NCI-H1092 (cell line): ENCODE measurements at regions not wholly inside any gene's neighbourhood (a gene's known extent, or its start where the extent isn't known, plus 50 kb on each side); places are given as distances from the start of the nearest gene placed in this dataset.
"Not testable (repeated sequence)": the region's sequence is repeated elsewhere in the genome, so short reads cannot be mapped to it uniquely, and the experiment has no call there.

Source experiments
- DNase-seq: peaks from one replicate; lab custom pipeline; 2025; lab: John Stamatoyannopoulos, UW

DNA sequence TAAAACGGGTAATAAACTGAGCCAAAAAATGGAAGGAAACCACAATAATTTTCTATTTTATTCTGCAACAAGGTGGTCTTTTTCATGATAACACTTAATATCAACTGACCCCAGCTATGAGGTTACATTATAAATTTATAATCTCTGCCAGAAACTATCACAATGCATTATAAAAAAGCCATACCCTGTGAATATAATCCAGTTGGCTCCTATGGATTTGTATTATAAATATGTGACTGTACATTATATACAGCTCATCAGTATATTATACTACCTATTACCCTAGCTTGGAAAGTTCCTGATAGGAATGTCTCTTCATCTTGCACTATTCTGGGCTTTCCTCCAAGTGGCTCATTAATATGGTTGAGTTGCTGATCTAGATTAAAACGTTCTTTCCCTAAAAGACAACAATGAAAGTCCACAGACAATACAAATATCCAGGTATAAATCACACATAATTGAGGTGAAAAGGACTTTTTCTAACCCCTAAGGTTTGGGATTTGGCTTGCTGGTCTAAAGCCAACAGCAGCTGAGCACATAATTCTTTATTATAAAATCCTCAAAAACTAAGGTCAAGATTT, 487.7 kb downstream of the TTLL7 start:
- peak; percentile 5 for DNase-seq

DNA sequence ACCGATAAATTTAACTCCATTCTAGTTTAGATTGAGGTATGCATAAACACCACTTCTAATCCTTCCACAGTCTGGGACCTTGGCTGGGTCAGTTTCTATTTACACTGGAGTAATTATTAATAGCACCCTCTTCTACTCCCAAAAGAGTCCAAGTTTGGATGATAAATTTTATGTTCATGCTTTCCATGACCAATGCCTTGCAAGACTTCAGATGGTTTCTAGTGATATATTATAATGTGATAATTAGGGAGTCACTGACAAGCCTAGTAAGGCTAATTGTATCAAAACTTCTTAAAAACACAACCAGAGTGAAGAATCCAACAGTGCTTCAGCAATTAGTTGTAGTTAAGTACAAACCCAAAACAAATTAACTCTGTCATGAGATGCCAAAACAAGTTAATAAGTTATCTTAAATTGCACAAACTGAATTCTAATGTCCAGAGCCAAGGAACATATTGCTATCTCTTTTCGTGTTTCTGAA, 489.6 kb downstream of the TTLL7 start:
- DNase-seq, result no peak

DNA sequence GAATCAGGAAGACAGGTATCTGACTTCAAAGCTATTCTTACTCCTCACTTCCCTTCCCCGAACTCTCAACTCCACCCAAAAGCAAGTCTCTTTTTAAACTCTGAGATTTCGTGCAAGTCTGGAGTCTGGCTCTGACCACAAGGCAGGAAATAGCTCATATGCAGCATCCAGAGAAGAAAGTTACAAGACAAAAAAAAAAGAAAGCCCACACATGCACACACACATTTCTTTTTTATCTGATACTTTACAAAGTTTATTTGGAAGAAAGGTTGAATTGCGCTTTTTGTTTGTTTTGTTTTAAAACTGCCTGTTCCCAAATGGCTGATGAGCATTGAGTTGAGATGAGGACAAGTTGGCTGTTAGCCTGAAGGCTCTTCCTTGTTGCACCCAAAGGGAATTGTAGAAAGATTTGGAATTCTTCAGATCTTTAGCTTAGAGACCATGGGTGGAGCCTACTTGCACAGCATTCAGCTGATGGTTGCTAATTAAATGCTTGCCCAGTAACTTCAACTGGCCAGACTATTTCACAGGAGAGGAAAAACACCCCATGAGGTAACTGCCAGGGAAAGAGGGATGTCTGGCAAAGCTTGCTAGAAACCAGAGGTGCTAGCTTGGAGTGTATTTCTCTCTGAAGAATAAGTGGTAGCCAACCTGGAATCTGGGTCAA, 490.3 kb downstream of the TTLL7 start:
- no peak for DNase-seq

DNA sequence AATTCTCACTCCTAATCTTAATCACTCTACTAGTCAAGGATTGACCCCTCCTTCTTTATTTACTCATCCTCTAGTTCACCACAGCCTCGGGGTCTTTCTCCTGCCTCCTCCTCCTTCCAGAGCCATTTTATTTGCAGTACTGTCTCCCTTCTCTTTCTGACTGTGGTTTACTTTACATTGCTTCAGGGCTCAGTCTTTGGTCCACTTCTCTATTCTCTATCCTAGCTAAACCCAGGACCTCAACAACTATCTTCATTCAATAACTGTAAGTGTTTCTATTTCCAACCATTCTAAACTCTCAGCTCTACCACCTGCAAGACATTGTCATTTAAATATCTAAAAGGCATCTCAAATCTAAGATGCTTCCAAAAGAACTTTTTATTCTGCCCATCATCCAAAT, 493.8 kb downstream of the TTLL7 start:
- DNase-seq, result no peak

DNA sequence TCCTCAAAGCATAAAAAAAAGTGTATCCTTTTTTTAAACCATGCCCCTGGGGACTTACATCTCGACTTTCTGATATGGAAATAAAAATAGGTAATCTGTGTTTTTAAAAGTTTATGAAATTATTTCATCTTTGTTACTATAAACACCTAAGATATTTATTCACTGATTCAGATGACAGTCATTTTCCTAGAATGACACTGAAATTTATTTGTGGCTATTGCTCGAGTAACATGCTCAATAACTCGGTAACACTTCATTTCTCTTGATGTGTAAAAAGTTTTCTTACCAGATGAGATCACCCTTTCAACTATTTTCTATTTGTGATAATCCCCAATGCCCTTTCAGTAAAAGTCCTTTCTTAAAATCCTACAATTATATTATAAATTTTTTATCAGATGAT, 495.8 kb downstream of the TTLL7 start:
- no peak for DNase-seq

DNA sequence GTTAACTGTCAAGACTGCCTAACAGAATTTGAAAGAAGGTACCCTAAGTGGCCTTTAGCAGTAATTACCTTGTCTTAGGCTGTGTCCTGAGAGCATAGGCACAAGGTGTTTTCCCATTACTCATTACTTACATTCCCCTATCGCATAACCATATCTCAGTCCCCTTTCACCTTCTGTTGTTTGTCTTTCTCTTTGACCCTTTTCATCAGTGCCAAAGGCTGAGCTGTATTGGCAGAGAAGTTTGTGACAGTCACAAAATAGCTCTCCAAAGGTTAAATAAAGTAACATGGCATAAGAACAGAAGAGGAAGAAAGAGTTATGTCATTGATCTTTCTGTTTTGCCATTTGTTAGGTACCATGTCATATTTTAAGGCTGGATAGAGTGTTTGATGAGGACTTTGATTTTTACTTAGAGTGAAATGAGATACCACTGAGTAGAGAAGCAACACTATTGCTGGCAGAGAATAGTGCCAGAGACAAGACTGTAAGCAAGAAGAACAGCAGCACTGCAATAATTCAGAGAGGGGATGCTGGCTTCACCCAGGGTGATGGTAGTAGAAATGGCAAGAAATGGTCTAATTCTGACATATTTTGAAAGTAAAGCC, 497.8 kb downstream of the TTLL7 start:
- DNase-seq, result no peak

DNA sequence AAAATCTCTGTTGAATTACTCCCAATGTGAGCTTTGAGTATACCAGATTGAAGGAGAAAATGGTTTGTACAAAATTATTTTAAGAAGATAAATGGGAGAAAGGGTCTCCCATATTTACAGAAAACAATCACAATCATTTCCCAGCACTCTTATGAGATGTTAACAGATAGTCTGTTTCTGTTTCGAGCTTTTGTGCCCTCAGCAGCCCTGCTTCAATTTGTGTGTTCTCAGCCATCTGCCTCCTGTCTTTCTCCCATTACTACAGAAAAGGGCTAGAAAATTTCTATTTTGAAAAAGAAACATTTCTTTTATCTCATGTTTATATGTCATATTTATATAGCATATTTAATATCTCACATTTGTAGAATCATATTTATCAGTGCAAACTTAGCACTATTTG, 498.4 kb downstream of the TTLL7 start:
- no peak for DNase-seq

DNA sequence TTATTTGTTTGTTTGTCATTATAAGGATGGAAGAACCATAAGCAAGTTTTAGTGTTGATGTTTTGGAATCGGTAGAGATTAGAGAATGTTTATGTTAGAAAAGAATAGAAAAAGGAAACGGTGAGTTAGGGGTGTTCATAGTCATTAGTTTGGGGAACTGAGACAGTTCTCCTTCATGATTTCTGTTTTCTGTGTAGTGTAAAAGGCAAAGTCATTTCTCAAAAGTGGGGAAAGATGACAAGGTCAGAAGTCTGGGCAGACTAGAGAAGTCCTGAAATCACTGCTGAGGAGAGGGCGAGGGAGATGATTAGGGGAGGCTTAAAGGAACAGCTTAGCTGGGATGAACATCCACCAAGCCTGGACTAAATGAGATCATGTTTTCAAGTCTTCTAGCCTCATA, 498.9 kb downstream of the TTLL7 start:
- DNase-seq, result no peak

DNA sequence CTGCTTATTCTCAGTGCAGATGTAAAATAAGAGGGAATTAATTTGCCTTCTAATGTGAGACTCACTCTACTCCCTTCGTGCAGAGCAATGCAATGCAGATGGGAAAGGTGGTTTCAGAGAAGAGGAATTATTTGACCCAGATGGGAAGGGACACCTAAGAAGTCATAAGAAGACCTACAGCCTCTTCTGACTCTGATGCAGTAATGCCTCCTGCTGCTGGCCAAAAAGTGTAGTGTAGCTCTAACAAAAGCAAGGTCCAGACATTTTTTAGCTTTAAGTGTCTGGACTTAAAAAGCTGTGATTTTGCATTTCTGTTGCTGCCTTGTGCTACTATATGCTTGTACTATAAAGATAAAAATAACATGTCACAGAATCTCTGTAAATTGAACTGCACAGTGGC, 501.4 kb downstream of the TTLL7 start:
- no peak for DNase-seq

DNA sequence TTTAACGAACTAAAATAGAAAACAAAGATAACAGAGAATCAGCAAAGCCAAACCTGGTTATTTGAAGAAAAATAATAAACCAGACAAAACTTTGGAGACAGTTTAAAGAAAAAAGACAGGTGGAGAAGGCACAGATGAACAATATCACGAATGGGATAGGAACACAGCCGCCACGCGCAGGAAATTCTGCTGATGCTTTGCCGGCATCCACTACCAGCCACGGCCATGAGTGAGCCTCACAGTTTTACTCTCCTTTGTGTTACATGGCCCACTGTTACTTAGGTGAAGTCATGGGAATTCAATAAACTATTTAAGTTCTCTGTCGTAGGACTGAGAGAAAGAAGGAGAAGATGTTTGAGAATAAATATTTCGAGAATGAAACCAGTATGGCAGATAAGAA, 503.4 kb downstream of the TTLL7 start:
- no peak for DNase-seq

DNA sequence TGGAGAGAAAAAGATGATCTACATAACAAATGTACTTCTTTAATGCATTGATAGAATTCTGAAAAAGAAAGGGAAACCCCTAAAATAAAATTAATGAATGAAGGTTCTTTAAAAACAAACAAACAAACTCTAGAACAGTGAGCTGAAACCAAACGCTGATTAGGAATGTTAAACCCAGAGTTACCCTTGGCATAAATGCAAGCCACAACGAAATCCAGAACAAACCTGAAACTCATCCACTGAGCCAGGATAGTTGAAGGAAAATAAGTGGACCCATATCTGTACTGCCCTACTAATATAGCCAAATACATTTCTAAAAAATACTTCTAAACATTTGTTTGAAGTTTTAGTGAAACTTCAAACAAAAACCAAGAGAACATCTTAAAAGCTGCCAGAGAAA, 505.3 kb downstream of the TTLL7 start:
- DNase-seq, result no peak

DNA sequence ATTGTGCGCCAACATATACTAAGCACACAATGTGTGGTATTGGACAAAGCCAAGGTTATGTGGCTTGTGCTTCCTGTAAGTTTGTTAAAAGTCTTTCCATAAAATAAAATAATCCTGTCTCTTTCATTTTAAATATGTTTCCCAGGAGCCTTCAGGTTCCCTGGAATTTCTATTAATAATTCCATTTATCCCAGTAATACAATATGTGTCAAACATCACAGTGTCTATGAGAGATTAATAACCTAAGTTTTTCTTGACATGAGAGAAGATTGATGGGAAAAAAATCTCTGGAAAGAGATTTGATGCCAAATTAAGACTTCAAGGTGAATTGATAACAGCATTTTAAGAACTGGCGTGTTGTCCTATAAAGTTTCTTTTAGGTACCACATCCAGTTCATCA, 507.0 kb downstream of the TTLL7 start:
- DNase-seq, result no peak

DNA sequence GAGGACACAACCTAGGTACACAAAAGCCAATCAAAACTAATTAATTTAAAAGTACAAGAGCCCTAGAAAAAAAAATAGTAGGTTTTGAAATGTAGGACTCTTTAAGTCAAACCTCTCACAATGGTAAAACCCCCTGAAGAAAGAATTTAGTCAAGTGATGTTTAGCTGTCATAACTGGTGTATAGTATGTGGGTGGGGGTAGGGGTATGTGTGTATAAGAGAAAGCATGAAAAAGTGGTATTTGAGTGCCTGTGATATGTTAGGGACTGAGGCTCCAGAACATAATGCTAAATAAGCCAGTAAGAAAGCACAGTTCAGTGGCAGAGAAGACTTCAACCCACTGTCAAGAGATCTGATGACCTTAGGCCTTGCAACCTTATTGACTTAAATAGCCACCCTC, 507.9 kb downstream of the TTLL7 start:
- DNase-seq, result no peak

DNA sequence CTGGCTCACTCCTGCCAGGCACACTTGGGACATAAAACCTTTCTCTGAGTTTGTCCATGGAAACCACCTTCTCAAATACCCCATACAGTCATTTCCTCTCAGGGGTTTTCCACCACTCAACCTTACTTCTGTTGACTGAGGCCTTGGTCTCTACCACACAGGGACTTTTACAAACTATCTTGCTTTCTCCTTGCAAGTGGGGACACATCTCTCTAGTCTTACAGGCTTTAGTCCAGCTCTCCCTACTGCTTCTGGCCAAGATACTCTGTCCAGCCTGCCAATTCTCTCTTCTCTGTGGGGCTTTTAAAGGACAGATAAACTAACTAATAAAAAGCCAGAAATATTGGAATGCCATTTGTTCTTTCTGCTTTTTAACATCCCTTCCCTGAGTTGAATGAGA, 510.8 kb downstream of the TTLL7 start:
- DNase-seq, result not testable (repeated sequence)

DNA sequence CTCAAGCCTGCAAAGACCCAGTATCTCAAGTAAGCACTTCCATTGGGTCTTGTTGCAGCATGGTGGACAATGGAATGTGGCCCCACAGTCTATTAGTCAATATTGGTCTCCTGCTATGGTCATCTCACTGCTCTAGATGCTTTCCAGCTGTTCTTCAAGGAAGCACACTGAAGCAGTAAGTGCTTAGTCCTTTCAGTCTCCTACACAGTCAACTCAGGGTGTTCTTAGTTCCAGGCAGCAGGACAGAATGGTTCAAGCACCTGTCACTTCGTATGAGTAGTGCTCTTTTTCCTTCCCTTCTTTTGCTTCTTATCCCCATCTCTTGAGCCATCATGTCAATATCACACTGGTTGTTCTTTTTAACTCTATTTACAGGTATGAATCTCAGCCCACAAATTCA, 511.5 kb downstream of the TTLL7 start:
- DNase-seq, result not testable (repeated sequence)

DNA sequence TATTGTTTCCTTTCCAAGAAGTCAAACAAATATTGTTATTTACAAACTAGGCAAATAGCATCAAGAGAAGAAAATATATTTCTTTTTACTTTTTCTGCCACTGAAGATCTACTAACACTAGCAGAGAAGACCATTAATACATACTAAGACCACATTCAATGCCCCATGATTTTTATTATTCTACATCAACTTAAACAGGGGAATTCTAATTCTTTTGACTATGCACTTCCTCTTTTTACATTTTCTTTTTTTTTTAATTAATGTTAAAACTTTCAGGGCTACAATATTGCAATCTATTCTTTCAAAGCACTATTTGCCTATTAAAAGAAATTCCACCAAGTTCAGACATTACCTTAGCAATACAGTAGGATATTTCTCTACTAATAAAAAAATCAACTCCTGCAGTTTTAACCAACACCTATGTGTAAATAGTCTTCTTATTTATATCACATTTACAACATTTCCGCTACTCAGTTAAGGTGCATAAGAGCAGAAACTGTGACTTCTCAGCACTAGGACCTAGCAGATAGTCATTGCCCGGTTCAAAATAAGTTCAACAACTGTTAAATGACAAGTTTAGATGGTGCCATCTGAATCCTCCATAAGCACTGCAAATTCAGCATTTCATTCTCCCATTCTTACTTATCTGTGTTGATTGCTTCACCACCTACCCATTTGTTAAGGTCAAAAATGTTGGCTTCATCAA, 513.5 kb downstream of the TTLL7 start:
- DNase-seq, result not testable (repeated sequence)

DNA sequence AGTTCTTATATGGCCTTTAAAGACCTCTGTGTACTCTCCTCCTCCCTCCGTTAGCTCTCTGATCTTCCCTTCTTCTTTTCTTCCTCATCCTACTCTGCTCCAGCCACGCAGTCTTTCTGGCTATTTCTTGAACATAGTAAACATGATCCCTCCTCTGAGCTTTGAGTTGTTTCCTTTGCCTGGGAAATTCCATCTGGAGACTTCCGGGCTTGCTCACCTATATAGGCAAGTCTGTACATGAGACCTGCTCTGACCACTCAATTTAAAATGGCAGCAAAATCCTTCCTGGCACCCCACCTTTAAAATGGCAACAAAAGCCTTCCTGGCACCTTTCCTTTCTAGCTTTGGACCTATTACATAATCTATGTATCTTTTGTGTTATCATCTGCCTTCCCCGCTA, 517.6 kb downstream of the TTLL7 start:
- not testable (repeated sequence) for DNase-seq

DNA sequence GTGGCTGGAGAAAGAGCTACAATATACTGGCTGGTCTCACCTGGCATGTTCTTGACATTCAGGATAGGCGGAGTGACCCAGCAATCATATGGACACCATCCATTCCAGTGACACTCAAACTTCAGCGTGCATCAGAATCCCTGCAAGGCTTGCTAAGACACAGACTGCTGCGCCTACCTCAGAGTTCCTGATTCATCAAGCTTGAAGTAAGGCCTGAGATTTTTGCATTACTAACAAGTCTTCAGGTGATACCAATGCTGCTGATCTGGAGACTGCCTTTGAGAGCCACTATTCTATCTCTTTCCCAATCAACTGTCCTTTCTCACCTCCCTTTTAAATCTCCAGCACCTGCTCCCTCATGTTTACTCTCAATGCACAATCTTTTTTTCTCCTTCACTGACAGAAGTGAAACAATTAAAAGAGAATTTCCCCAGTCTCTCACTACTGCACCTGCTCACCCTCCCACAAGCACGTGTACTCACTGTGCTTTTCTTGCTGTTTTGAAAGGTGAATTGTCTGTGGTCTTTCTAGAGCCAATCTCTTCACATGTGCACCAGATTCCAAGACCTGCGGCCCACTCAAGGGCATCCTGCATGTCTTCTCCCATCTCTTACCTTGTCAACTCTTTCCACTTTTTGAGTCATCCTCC, 519.2 kb downstream of the TTLL7 start:
- not testable (repeated sequence) for DNase-seq

DNA sequence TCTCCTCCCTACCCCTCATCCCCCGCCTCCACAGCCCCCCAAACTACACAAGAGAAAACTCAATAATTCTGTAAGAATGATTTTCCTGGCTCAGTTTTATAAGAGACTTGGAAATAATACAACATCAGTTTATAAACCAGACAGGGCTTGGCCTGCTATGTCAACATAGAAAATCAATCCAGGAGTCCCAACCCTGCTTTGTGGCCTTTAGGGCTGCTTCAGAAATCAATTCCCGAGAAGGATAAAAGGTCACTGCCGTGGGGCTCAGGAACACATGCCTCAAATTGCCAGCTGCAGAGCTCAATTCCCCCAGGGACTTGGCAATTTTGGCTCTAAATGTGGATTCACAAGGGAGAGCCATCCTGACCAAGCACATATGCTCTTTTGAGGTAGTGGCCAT, 520.8 kb downstream of the TTLL7 start:
- DNase-seq, result not testable (repeated sequence)

DNA sequence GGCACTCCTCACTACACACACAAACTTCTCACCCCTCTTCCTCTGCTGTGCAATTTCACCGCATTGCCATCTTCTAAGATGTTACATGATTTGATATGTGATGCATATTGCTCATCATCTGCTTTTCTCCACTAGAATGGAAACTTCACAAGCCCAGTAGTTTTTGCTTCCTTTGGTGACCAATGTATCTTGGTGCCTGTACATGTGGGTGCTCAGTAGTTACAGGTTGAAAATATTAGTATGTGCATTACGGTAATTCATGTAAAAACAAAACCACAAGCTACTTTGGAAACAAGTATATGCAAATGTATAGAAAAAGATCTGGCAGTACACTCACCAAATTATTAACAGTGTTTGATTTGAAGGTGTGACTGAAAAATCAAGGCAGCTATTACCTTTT, 522.4 kb downstream of the TTLL7 start:
- not testable (repeated sequence) for DNase-seq

DNA sequence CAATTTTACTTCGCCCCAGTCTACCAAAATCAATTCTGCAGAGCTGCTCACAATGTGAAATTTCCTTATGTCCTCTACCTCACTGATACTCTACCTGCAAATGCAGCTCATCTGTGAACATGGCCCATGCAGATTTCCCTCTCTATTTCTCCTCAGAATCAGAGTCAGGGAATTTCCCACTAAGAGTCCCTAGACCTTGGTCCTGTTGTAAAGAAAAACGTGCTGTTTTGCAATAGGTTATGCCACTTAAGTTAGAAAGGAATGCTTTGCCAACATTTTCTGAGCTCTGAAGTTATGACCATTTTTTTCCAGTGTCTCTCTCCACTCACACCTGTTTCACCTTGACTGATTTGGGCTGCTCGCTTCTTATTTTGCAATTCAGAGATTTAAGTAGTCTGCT, 524.0 kb downstream of the TTLL7 start:
- DNase-seq, result not testable (repeated sequence)

DNA sequence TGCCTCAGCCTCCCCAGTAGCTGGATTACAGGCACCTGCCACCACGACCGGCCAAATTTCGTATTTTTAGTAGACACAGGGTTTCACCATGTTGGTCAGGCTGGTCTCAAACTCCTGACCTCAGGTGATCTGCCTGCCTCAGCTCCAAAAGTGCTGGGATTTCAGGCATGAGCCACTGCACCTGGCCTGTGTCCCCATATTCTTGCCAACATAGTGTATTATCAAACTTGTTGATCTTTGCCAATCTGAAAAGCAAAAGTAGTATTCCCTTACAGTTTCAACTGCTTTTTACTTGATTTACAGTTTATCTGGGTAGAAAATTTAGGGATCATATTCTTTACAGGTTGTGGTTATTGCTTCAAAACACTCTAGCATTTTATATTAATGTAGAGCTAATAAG, 524.9 kb downstream of the TTLL7 start:
- not testable (repeated sequence) for DNase-seq
